ENCODE measurements at regions not wholly inside any gene's neighbourhood (a gene's known extent, or its start where the extent isn't known, plus 50 kb on each side); places are given as distances from the start of the nearest gene placed in this dataset.

DNA sequence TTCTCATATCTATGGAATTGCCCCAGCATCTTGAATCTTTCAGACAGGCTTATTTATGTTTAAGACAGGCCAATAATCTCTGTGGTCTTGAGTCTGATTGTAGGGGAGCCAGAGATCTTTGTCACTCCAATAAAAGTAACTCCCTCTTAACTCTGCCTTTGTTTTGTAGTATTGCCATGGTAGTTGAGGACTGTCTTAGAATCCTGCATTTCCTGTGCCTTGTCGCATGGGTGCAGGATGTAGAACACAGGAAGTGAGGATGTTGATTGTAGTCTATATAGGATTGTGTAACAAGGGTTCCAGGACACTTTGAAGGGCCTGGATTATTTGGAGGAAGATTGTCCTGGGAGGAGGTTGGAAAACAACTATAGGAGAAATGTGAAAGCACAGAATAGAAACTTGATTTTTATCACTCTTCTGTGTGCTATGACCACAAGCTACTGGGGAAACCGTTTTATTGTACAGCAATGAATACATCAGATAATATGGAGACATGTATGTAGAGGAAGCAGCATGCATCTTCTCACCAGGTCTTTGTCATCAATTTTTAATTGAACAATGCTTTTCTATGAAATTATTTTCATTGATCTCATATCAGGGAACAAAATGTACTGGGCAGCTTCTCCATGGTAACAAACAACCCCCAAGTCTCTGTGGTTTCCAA, 411.7 kb downstream of the FGF9 start:
- BruUV-seq (replicated peaks), result no TSS peak
- Histone ChIP-seq H3K4me1 (replicated peaks; ENCODE audit: insufficient read depth) (no peaks in the 10 kb centered on the region), H4K20me1 (ENCODE audit: insufficient read depth) (no peaks in the 10 kb centered on the region), H3F3A (ENCODE audit: insufficient read depth, low read depth) (no peaks in the 10 kb centered on the region), H3K36me3 (ENCODE audit: low read depth) (no peaks in the 10 kb centered on the region), H3K79me2 (ENCODE audit: low read depth) (no peaks in the 10 kb centered on the region), H3K4me3 (no peak overlapping the region), H3K9me2 (ENCODE audit: insufficient read depth) (no peaks in the 10 kb centered on the region), H2AFZ (no peak overlapping the region), H3K27ac (no peak overlapping the region), H3K9me3 (ENCODE audit: insufficient read depth, low read depth) (no peaks in the 10 kb centered on the region), H3K27me3 (ENCODE audit: insufficient read depth, low read depth) (peaks cover 55% of the 10 kb centered on the region), H3K4me2 (no peak overlapping the region)
- POLR2A ChIA-PET (ENCODE audit: unreplicated experiment), result no interaction called here
- CTCF ChIA-PET, result no interaction called here
- TF ChIP-seq EZH2 (IDR thresholded peaks at IDR 0.05; ENCODE audit: low read depth), result no peak
- TF ChIP-seq, protein P1, sequence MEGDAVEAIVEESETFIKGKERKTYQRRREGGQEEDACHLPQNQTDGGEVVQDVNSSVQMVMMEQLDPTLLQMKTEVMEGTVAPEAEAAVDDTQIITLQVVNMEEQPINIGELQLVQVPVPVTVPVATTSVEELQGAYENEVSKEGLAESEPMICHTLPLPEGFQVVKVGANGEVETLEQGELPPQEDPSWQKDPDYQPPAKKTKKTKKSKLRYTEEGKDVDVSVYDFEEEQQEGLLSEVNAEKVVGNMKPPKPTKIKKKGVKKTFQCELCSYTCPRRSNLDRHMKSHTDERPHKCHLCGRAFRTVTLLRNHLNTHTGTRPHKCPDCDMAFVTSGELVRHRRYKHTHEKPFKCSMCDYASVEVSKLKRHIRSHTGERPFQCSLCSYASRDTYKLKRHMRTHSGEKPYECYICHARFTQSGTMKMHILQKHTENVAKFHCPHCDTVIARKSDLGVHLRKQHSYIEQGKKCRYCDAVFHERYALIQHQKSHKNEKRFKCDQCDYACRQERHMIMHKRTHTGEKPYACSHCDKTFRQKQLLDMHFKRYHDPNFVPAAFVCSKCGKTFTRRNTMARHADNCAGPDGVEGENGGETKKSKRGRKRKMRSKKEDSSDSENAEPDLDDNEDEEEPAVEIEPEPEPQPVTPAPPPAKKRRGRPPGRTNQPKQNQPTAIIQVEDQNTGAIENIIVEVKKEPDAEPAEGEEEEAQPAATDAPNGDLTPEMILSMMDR (conservative IDR thresholded peaks at IDR 0.05), result no peak
- intact Hi-C loops (cut with micrococcal nuclease; ENCODE audit: unreplicated experiment), result no loop called here
- DNase-seq, result no peak

DNA sequence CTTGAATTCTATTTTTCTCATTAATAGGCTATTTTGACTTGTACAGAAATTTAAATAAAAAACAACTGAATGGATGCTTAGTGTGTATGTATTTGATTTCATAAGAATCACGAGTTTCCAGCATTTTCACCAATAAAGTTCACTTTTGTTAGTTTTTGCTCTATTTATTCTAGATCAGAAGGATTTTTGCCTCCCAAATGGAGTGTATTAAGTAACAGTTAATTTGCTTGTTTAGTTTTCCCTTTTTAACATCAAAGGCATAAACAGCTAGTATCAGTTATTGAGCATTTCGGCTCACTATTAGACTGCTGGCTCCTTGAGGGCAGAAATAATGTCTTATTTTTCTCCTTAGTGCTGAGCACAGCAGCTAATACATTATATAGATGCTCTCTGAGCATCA, 414.1 kb downstream of the FGF9 start:
- no peak for TF ChIP-seq EZH2 (IDR thresholded peaks at IDR 0.05; ENCODE audit: low read depth)
- TF ChIP-seq, protein P1 (conservative IDR thresholded peaks at IDR 0.05), result no peak
- POLR2A ChIA-PET (ENCODE audit: unreplicated experiment), result no interaction called here
- no peak overlapping the region for H3K27ac ChIP-seq

DNA sequence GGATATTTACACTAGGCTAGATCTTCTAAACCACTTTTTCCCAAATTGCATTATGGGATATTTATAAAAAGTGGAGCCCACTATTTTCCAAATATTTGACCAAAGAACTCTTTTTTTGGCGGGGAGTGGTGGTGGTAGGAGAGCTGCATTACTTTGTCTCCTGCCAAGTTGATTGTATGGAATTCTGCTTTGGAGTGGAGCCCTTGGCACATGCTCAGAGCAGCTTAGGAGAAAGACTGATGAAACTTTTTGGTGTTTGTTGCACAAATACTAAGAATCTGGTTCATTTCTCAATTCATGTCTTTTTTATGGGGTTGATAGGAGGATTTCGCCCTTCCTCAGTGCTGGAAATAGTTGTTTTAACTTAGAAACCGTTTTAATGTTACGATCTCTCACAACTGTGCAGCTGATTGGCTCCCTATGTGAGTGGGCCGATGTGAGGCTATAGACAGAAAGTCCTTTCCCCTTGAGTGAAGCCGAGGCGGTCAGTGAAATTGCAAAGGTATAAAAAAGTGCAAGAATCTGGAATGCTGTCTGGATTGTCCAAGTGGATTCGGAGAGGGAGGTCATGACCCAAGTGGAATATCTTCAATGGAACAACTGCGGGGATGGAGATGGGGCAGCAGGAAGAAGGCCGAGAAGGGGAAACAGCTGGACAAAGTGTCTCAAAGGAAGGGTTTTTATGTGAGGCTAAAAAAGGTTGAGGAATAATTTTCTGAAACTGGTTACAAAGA, 415.9 kb downstream of the FGF9 start:
- DNase-seq, result no peak
- no peaks in the 10 kb centered on the region for H3K79me2 ChIP-seq (ENCODE audit: low read depth)
- peaks cover 55% of the 10 kb centered on the region for H3K27me3 ChIP-seq (ENCODE audit: insufficient read depth, low read depth)
- H3K4me1 ChIP-seq (replicated peaks; ENCODE audit: insufficient read depth), result no peaks in the 10 kb centered on the region
- no peak overlapping the region for H3K4me3 ChIP-seq
- CTCF ChIA-PET, result no interaction called here
- H2AFZ ChIP-seq, result no peak overlapping the region
- TF ChIP-seq, protein P1 (conservative IDR thresholded peaks at IDR 0.05), result no peak
- TF ChIP-seq EZH2 (IDR thresholded peaks at IDR 0.05; ENCODE audit: low read depth), result no peak
- intact Hi-C loops (cut with micrococcal nuclease; ENCODE audit: unreplicated experiment), result no loop called here
- no peaks in the 10 kb centered on the region for H3K9me3 ChIP-seq (ENCODE audit: insufficient read depth, low read depth)
- POLR2A ChIA-PET (ENCODE audit: unreplicated experiment), result no interaction called here
- no peak overlapping the region for H3K4me2 ChIP-seq
- no peaks in the 10 kb centered on the region for H3K9me2 ChIP-seq (ENCODE audit: insufficient read depth)
- no peak overlapping the region for H3K27ac ChIP-seq
- H4K20me1 ChIP-seq (ENCODE audit: insufficient read depth), result no peaks in the 10 kb centered on the region
- no TSS peak for BruUV-seq (replicated peaks)
- H3F3A ChIP-seq (ENCODE audit: insufficient read depth, low read depth), result no peaks in the 10 kb centered on the region
- no peaks in the 10 kb centered on the region for H3K36me3 ChIP-seq (ENCODE audit: low read depth)

More for the DNA sequence above, 414.1 kb downstream of the FGF9 start:
- Histone ChIP-seq H2AFZ (no peak overlapping the region), H3K36me3 (ENCODE audit: low read depth) (no peaks in the 10 kb centered on the region), H3K4me3 (no peak overlapping the region), H3K9me2 (ENCODE audit: insufficient read depth) (no peaks in the 10 kb centered on the region), H3K79me2 (ENCODE audit: low read depth) (no peaks in the 10 kb centered on the region), H3K4me2 (no peak overlapping the region), H3K27me3 (ENCODE audit: insufficient read depth, low read depth) (peaks cover 58% of the 10 kb centered on the region), H4K20me1 (ENCODE audit: insufficient read depth) (no peaks in the 10 kb centered on the region), H3K4me1 (replicated peaks; ENCODE audit: insufficient read depth) (no peaks in the 10 kb centered on the region), H3F3A (ENCODE audit: insufficient read depth, low read depth) (no peaks in the 10 kb centered on the region), H3K9me3 (ENCODE audit: insufficient read depth, low read depth) (no peaks in the 10 kb centered on the region)
- intact Hi-C loops (cut with micrococcal nuclease; ENCODE audit: unreplicated experiment), result no loop called here
- no TSS peak for BruUV-seq (replicated peaks)
- DNase-seq, result no peak
- CTCF ChIA-PET, result no interaction called here
